Hematopoietic multipotent progenitor cell treated with erythropoietin and hydrocortisone succinate and interleukin-3 and kit ligand, for 8 days (in vitro differentiated cells): ENCODE measurements at regions not wholly inside any gene's neighbourhood (a gene's known extent, or its start where the extent isn't known, plus 50 kb on each side); places are given as distances from the start of the nearest gene placed in this dataset.
A peak's percentile ranks its signal among the peaks of the same experiment; 100 is the strongest.

Experiments
- DNase-seq: peaks from one replicate; pipeline ENCODE4 v3.0.0-alpha.2; 2015

- no peak for DNase-seq
Measured at GRCh38 chr15:39365873-39366272, 215.0 kb upstream of the THBS1 start.

- DNase-seq, result no peak
Measured at GRCh38 chr15:39367596-39367995, 213.3 kb upstream of the THBS1 start.

- DNase-seq, result no peak
Measured at GRCh38 chr15:39369768-39370167, 211.1 kb upstream of the THBS1 start.

GRCh38 chr15:39376371-39376909 lies 204.4 kb upstream of the THBS1 start:
- DNase-seq, result no peak

- no peak for DNase-seq
Measured at GRCh38 chr15:39381517-39381916, 199.4 kb upstream of the THBS1 start.

GRCh38 chr15:39388118-39388517 lies 192.8 kb upstream of the THBS1 start:
- DNase-seq, result no peak

GRCh38 chr15:39391230-39391629 lies 189.6 kb upstream of the THBS1 start:
- DNase-seq, result no peak

- DNase-seq, result no peak
Measured at GRCh38 chr15:39392469-39393047, 188.3 kb upstream of the THBS1 start.

GRCh38 chr15:39393575-39394335 lies 187.1 kb upstream of the THBS1 start:
- no peak for DNase-seq

- no peak for DNase-seq
Measured at GRCh38 chr15:39394496-39394895, 186.4 kb upstream of the THBS1 start.

- peak; percentile 81 for DNase-seq
Measured at GRCh38 chr15:39396979-39397615, 183.8 kb upstream of the THBS1 start.

GRCh38 chr15:39397883-39398282 lies 183.0 kb upstream of the THBS1 start:
- DNase-seq, result peak; percentile 76

GRCh38 chr15:39399600-39399999 lies 181.3 kb upstream of the THBS1 start:
- no peak for DNase-seq

GRCh38 chr15:39400002-39400401 lies 180.9 kb upstream of the THBS1 start:
- no peak for DNase-seq

- no peak for DNase-seq
Measured at GRCh38 chr15:39400821-39401550, 179.9 kb upstream of the THBS1 start.

GRCh38 chr15:39403640-39404117 lies 177.2 kb upstream of the THBS1 start:
- DNase-seq, result peak; percentile 76

GRCh38 chr15:39404767-39405181 lies 176.1 kb upstream of the THBS1 start:
- DNase-seq, result peak; percentile 78

- DNase-seq, result no peak
Measured at GRCh38 chr15:39406485-39406884, 174.4 kb upstream of the THBS1 start.

- no peak for DNase-seq
Measured at GRCh38 chr15:39407116-39407515, 173.8 kb upstream of the THBS1 start.

- no peak for DNase-seq
Measured at GRCh38 chr15:39409876-39410530, 170.9 kb upstream of the THBS1 start.

- DNase-seq, result no peak
Measured at GRCh38 chr15:39411102-39411989, 169.5 kb upstream of the THBS1 start.
